ENCODE measurements at regions not wholly inside any gene's neighbourhood (a gene's known extent, or its start where the extent isn't known, plus 50 kb on each side); places are given as distances from the start of the nearest gene placed in this dataset.

DNA sequence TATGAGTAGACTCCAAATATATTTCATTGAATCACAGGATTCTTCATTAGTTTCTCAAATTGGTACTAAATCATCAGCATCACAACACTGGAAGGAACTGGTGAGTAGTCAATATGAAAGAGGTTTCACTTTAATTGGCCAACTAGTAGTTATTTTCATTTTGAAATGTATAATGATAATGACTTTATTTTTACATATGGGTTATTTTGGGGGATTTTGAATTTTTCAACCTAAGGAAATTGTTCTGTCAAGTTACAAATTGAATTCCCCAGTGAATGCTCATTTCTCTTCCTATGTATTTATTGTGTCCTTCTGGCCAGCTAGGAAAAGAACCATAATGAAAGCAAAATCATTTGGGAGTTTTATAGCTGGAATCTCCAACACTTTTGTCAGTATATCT, 174.2 kb upstream of the ATP2B1 start:
- no peak for TF ChIP-seq GABPA (IDR thresholded peaks at IDR 0.05; ENCODE audit: low read depth)
- no peak for TF ChIP-seq ATF3 (IDR thresholded peaks at IDR 0.05; ENCODE audit: borderline replicate concordance, extremely low read depth, low read depth, low read length)

Measured in GM12878 (cell line).